ENCODE measurements at regions not wholly inside any gene's neighbourhood (a gene's known extent, or its start where the extent isn't known, plus 50 kb on each side); places are given as distances from the start of the nearest gene placed in this dataset.

GRCh38 chr5:120405923-120406322 is 58.2 kb upstream of the PRR16 start:
- TF ChIP-seq CTCF (IDR thresholded peaks at IDR 0.05), result no peak
- no peaks in the 10 kb centered on the region for H3K36me3 ChIP-seq
- intact Hi-C loops (cut with DNase I), result no loop called here
- no peak overlapping the region for H3K27ac ChIP-seq
- no peak overlapping the region for H3K4me3 ChIP-seq
- H3K9me3 ChIP-seq, result no peaks in the 10 kb centered on the region
- H3K9ac ChIP-seq (ENCODE audit: low read depth in 2 of 2, low read length in 2 of 2), result no peak overlapping the region
- DNase-seq, result no peak
- H3K27me3 ChIP-seq, result no peaks in the 10 kb centered on the region
- H3K4me1 ChIP-seq, result no peaks in the 10 kb centered on the region

GRCh38 chr5:120413686-120414085 is 50.4 kb upstream of the PRR16 start:
- intact Hi-C loops (cut with DNase I), result no loop called here

More at GRCh38 chr5:120413686-120414085, 50.4 kb upstream of the PRR16 start:
- no peak overlapping the region for H3K27ac ChIP-seq
- H3K9ac ChIP-seq (ENCODE audit: low read depth in 2 of 2, low read length in 2 of 2), result no peak overlapping the region
- no peaks in the 10 kb centered on the region for H3K36me3 ChIP-seq
- DNase-seq, result no peak
- H3K4me1 ChIP-seq, result no peaks in the 10 kb centered on the region
- no peak for TF ChIP-seq CTCF (IDR thresholded peaks at IDR 0.05)
- H3K27me3 ChIP-seq, result no peaks in the 10 kb centered on the region
- no peaks in the 10 kb centered on the region for H3K9me3 ChIP-seq
- H3K4me3 ChIP-seq, result no peak overlapping the region

Measured in colonic mucosa (tissue), 4 donors.